IMR-90 (cell line): ENCODE measurements at regions not wholly inside any gene's neighbourhood (a gene's known extent, or its start where the extent isn't known, plus 50 kb on each side); places are given as distances from the start of the nearest gene placed in this dataset.

Source experiments
- ATAC-seq: fragments of 200-7000 bp; cut with Tn5 transposase; 2 replicates; pipeline ENCODE4 v1.9.1; 2020; ENCODE audit warnings: low read depth, mild to moderate bottlenecking, moderate library complexity
- BruUV-seq: library from RNA; stranded (reverse); fragments of 400-500 nt; replicated peaks from 2 replicates; lab custom pipeline; 2021; lab: Mats Ljungman, UMichigan
- CTCF ChIA-PET: fragments of 300-600 bp; formaldehyde crosslinking; extraction: SDS; loops from one replicate; lab custom pipeline; 2021; ENCODE audit warnings: antibody characterized with exemption; lab: Yijun Ruan, JAX
- POLR2A ChIA-PET: fragments of 300-600 bp; sonication (Branson Sonifier 250); formaldehyde crosslinking; loops from one replicate; lab custom pipeline; 2022; ENCODE audit warnings: antibody characterized with exemption; ENCODE audit not compliant: unreplicated experiment; lab: Charles Lee
- DNase-seq: peaks from one replicate; pipeline ENCODE4 v3.0.0; 2013
- H2AFZ ChIP-seq: replicated peaks from 2 replicates; pipeline ENCODE3; 2013; ENCODE audit warnings: low read length, mild to moderate bottlenecking; ENCODE audit not compliant: poor library complexity
- H2AK5ac ChIP-seq: 2 replicates; pipeline ENCODE4 v1.6.1; 2013; ENCODE audit warnings: low read depth, low read length, inconsistent platforms
- H2AK9ac ChIP-seq: replicated peaks from 2 replicates; pipeline ENCODE3; 2013; ENCODE audit warnings: mild to moderate bottlenecking, low read depth, low read length, moderate library complexity; ENCODE audit not compliant: poor library complexity
- H2BK120ac ChIP-seq: 2 replicates; pipeline ENCODE4 v1.6.1; 2013; ENCODE audit warnings: low read depth, low read length, inconsistent platforms
- H2BK15ac ChIP-seq: 3 replicates; pipeline ENCODE4 v1.6.1; 2013; ENCODE audit warnings: low read depth, low read length, inconsistent platforms
- H2BK20ac ChIP-seq: 2 replicates; pipeline ENCODE4 v1.6.1; 2013; ENCODE audit warnings: low read depth, mild to moderate bottlenecking, inconsistent platforms, low read length, moderate library complexity
- H2BK5ac ChIP-seq: 2 replicates; pipeline ENCODE4 v1.6.1; 2013; ENCODE audit warnings: mild to moderate bottlenecking, low read depth, low read length, inconsistent platforms; ENCODE audit not compliant: poor library complexity, severe bottlenecking
- H3K14ac ChIP-seq: replicated peaks from 2 replicates; pipeline ENCODE4 v1.6.1; 2013; ENCODE audit warnings: low read depth, low read length, inconsistent platforms
- H3K18ac ChIP-seq: 2 replicates; pipeline ENCODE4 v1.6.1; 2013; ENCODE audit warnings: low read depth, low read length, control low read depth
- H3K23ac ChIP-seq: 2 replicates; pipeline ENCODE4 v1.6.1; 2013; ENCODE audit warnings: low read depth, low read length, inconsistent platforms
- H3K27ac ChIP-seq: 2 replicates; pipeline ENCODE4 v1.5.1; 2013; ENCODE audit warnings: mild to moderate bottlenecking, control low read depth, low read length; ENCODE audit not compliant: insufficient read depth
- H3K27me3 ChIP-seq: 2 replicates; pipeline ENCODE4 v1.6.1; 2013; ENCODE audit warnings: low read length; ENCODE audit not compliant: control insufficient read depth, insufficient read depth
- H3K36me3 ChIP-seq: 2 replicates; pipeline ENCODE4 v1.6.1; 2013; ENCODE audit warnings: low read length, mixed read lengths; ENCODE audit not compliant: control insufficient read depth, insufficient read depth
- H3K4ac ChIP-seq: 2 replicates; pipeline ENCODE4 v1.6.1; 2013; ENCODE audit warnings: low read depth, low read length, inconsistent platforms
- H3K4me1 ChIP-seq: 2 replicates; pipeline ENCODE4 v1.6.1; 2013; ENCODE audit warnings: low read length, mixed read lengths; ENCODE audit not compliant: control insufficient read depth, insufficient read depth
- H3K4me2 ChIP-seq: 2 replicates; pipeline ENCODE4 v1.6.1; 2013; ENCODE audit warnings: low read depth, mild to moderate bottlenecking, control low read depth, low read length, moderate library complexity
- H3K4me3 ChIP-seq: 2 replicates; pipeline ENCODE4 v1.5.1; 2013; ENCODE audit warnings: low read depth, mild to moderate bottlenecking, control low read depth, low read length, moderate library complexity; ENCODE audit not compliant: insufficient read depth
- H3K56ac ChIP-seq: 2 replicates; pipeline ENCODE4 v1.6.1; 2013; ENCODE audit warnings: low read length, inconsistent platforms; ENCODE audit not compliant: insufficient read depth; ENCODE audit errors: extremely low read depth
- H3K79me1 ChIP-seq, 2 experiments: 2 replicates each; pipeline ENCODE4 v1.6.1; 2013; ENCODE audit warnings: low read length in 2 of 2, inconsistent platforms in 1 of 2, low read depth in 1 of 2
- H3K9ac ChIP-seq: 2 replicates; pipeline ENCODE4 v1.6.1; 2013; ENCODE audit warnings: low read depth, low read length, control low read depth
- H3K9me1 ChIP-seq: 2 replicates; pipeline ENCODE4 v1.6.1; 2013; ENCODE audit warnings: low read length, inconsistent platforms; ENCODE audit not compliant: insufficient read depth
- H3K9me3 ChIP-seq: 2 replicates; pipeline ENCODE4 v1.6.1; 2013; ENCODE audit warnings: low read length; ENCODE audit not compliant: control insufficient read depth, insufficient read depth
- H4K20me1 ChIP-seq: 2 replicates; pipeline ENCODE4 v1.6.1; 2013; ENCODE audit warnings: low read length, inconsistent platforms; ENCODE audit not compliant: insufficient read depth
- H4K5ac ChIP-seq: 2 replicates; pipeline ENCODE4 v1.6.1; 2013; ENCODE audit warnings: mild to moderate bottlenecking, low read depth, low read length, control low read depth
- H4K8ac ChIP-seq, 2 experiments: 2 replicates each; pipeline ENCODE4 v1.6.1; 2013; ENCODE audit warnings: low read depth in 2 of 2, low read length in 2 of 2, control low read depth in 1 of 2, inconsistent platforms in 1 of 2
- H4K91ac ChIP-seq: 2 replicates; pipeline ENCODE4 v1.6.1; 2013; ENCODE audit warnings: low read depth, low read length, inconsistent platforms; ENCODE audit not compliant: insufficient read depth
- MAFK ChIP-seq: IDR thresholded peaks from 2 replicates; pipeline ENCODE4 v1.6.1; 2012; ENCODE audit warnings: low read depth, low read length, improper control_type of control experiment
- MAZ ChIP-seq: IDR thresholded peaks from 2 replicates; pipeline ENCODE4 v1.6.1; 2012; ENCODE audit warnings: low read depth, mild to moderate bottlenecking, low read length, improper control_type of control experiment, moderate library complexity, borderline replicate concordance
- NFE2L2 ChIP-seq: fragments of 150-350 bp; IDR thresholded peaks from 2 replicates; pipeline ENCODE4 v1.6.1; 2016; ENCODE audit warnings: low read depth, mild to moderate bottlenecking, low read length
- RAD21 ChIP-seq: IDR thresholded peaks from 2 replicates; pipeline ENCODE4 v1.6.1; 2012; ENCODE audit warnings: low read length, improper control_type of control experiment
- RCOR1 ChIP-seq: IDR thresholded peaks from 2 replicates; pipeline ENCODE4 v1.6.1; 2012; ENCODE audit warnings: mild to moderate bottlenecking, low read length, improper control_type of control experiment; ENCODE audit not compliant: insufficient replicate concordance
- WGBS, 2 experiments: methylation state at CpG; one replicate each; pipeline versions ENCODE4 v1.1.5 to v1.1.7; 2013; ENCODE audit warnings: missing lambda C conversion rate in 2 of 2; ENCODE audit not compliant: insufficient read length in 1 of 2; ENCODE audit errors: extremely low coverage in 2 of 2; 5-methylcytosine and 5-hydroxymethylcytosine counted together
- dilution Hi-C: fragments of 300-500 bp; cut with HindIII; formaldehyde crosslinking; loops from one replicate; pipeline ENCODE4 v1.14.3; 2018; ENCODE audit warnings: low sequenced_read_pairs; ENCODE audit not compliant: unreplicated experiment
- in situ Hi-C: fragments of 300-500 bp; cut with MboI; formaldehyde crosslinking; loops from 3 replicates; pipeline ENCODE4 v1.14.3; 2019; ENCODE audit warnings: low sequenced_read_pairs, inconsistent platforms, mixed read lengths
- intact Hi-C: fragments of 100-400 bp; cut with micrococcal nuclease; formaldehyde crosslinking; loops from 2 replicates; pipeline ENCODE4 v1.10.0; 2022

GRCh38 chr2:75792146-75792545, 81.4 kb upstream of the GCFC2 start:
- CTCF ChIA-PET: no interaction called here
- Histone ChIP-seq H3K14ac (no peak overlapping the region), H2AK5ac (no peak overlapping the region), H4K20me1 (no peaks in the 10 kb centered on the region), H2BK20ac (no peak overlapping the region), H3K27me3 (no peaks in the 10 kb centered on the region), H4K5ac (no peak overlapping the region), H3K56ac (no peak overlapping the region), H2AFZ (no peak overlapping the region), H2BK5ac (no peak overlapping the region), H2BK15ac (no peak overlapping the region), H3K4me2 (no peak overlapping the region), H3K9ac (no peak overlapping the region), H3K36me3 (no peaks in the 10 kb centered on the region), H3K4ac (no peak overlapping the region), H3K23ac (no peak overlapping the region), H3K27ac (no peak overlapping the region), H2BK120ac (no peak overlapping the region), H3K9me3 (no peaks in the 10 kb centered on the region), H3K9me1 (no peaks in the 10 kb centered on the region), H4K8ac (no peak overlapping the region), H3K4me3 (no peak overlapping the region), H4K91ac (no peak overlapping the region), H2AK9ac (no peak overlapping the region), H3K18ac (no peak overlapping the region), H3K79me1 (no peaks in the 10 kb centered on the region), H3K4me1 (no peaks in the 10 kb centered on the region)
- intact Hi-C loops: no loop called here
- in situ Hi-C loops: loop anchor here (25.0 kb wide), 1 partner anchor 795 kb away; no protein-coding TSS in a partner anchor
- no peak for ATAC-seq
- POLR2A ChIA-PET: no interaction called here
- TF ChIP-seq NFE2L2: no peak
- no peak for TF ChIP-seq RCOR1
- TF ChIP-seq MAZ: no peak
- TF ChIP-seq RAD21: no peak
- TF ChIP-seq MAFK: no peak
- DNase-seq: no peak
- dilution Hi-C loops: no loop called here
- no CpG with 5 or more reads among the region's 4 CpGs for WGBS, 2 experiments
- BruUV-seq: no TSS peak
